GM12878 (cell line): ENCODE measurements at regions not wholly inside any gene's neighbourhood (a gene's known extent, or its start where the extent isn't known, plus 50 kb on each side); places are given as distances from the start of the nearest gene placed in this dataset.

Experiments
- ATAC-seq: fragments of 200-7000 bp; cut with Tn5 transposase; 3 replicates; pipeline ENCODE4 v1.9.1; 2020; ENCODE audit warnings: mild to moderate bottlenecking, moderate library complexity
- BruUV-seq: library from RNA; stranded (reverse); fragments of 400-500 nt; replicated peaks from 2 replicates; lab custom pipeline; 2021; lab: Mats Ljungman, UMichigan
- CTCF ChIA-PET: fragments of 300-600 bp; sonication (Branson Sonifier 250); formaldehyde crosslinking; extraction: SDS; loops from one replicate; lab custom pipeline; 2021; ENCODE audit warnings: inconsistent platforms; lab: Yijun Ruan, JAX
- POLR2A ChIA-PET: fragments of 350-600 bp; formaldehyde crosslinking; extraction: SDS; loops from one replicate; lab custom pipeline; 2021; ENCODE audit warnings: inconsistent platforms; lab: Charles Lee
- RAD21 ChIA-PET: fragments of 300-600 bp; sonication (Branson Sonifier 250); formaldehyde crosslinking; loops from one replicate; lab custom pipeline; 2023; ENCODE audit warnings: antibody characterized with exemption; ENCODE audit not compliant: unreplicated experiment; lab: Charles Lee
- SMC1A ChIA-PET: fragments of 300-600 bp; sonication (Branson Sonifier 250); formaldehyde crosslinking; loops from one replicate; lab custom pipeline; 2023; ENCODE audit not compliant: unreplicated experiment, uncharacterized antibody; lab: Charles Lee
- DNase-seq: peaks from one replicate; pipeline ENCODE4 v3.0.0-alpha.2; 2011; ENCODE audit warnings: low read depth, low spot score
- FAIRE-seq: peaks from 3 replicates; lab custom pipeline; 2011; peaks lifted over from hg19 to GRCh38; lab: Jason Lieb, UNC
- H2AFZ ChIP-seq: 2 replicates; pipeline ENCODE4 v1.6.0; 2011; ENCODE audit warnings: low read depth, low read length, control low read depth; ENCODE audit not compliant: control insufficient read depth
- H3K27ac ChIP-seq: 2 replicates; pipeline ENCODE4 v1.5.1; 2011; ENCODE audit warnings: control low read depth; ENCODE audit not compliant: control insufficient read depth, insufficient read depth
- H3K27me3 ChIP-seq, 2 experiments: replicated peaks in 1 of 2; 2 replicates each; pipeline versions ENCODE4 v1.6.0 to v1.6.1; 2011; ENCODE audit warnings: low read length in 1 of 2; ENCODE audit not compliant: control insufficient read depth in 2 of 2, insufficient read depth in 2 of 2
- H3K36me3 ChIP-seq, 2 experiments: 2 replicates each; pipeline ENCODE4 v1.5.1; 2011; ENCODE audit warnings: low read length in 1 of 2; ENCODE audit not compliant: control insufficient read depth in 2 of 2, insufficient read depth in 2 of 2
- H3K4me1 ChIP-seq: 2 replicates; pipeline ENCODE4 v1.6.1; 2011; ENCODE audit warnings: mild to moderate bottlenecking, low read length, moderate library complexity, mixed read lengths; ENCODE audit not compliant: control insufficient read depth, insufficient read depth
- H3K4me2 ChIP-seq: 2 replicates; pipeline ENCODE4 v1.6.0; 2011; ENCODE audit warnings: control low read depth; ENCODE audit not compliant: control insufficient read depth, insufficient read depth
- H3K4me3 ChIP-seq: fragments of 200-600 bp; sonication (generic); 2 replicates; pipeline ENCODE4 v1.5.1; 2016
- H3K79me2 ChIP-seq: 2 replicates; pipeline ENCODE4 v1.6.0; 2011; ENCODE audit warnings: low read length; ENCODE audit not compliant: control insufficient read depth, insufficient read depth
- H3K9ac ChIP-seq: 2 replicates; pipeline ENCODE4 v1.8.0; 2011; ENCODE audit warnings: low read length, control low read depth, mixed read lengths; ENCODE audit not compliant: control insufficient read depth, insufficient read depth
- H3K9me3 ChIP-seq: replicated peaks from 3 replicates; pipeline ENCODE4 v1.5.1; 2011; ENCODE audit warnings: mild to moderate bottlenecking, low read length; ENCODE audit not compliant: control insufficient read depth, insufficient read depth
- H4K20me1 ChIP-seq: 2 replicates; pipeline ENCODE4 v1.6.0; 2011; ENCODE audit not compliant: control insufficient read depth, insufficient read depth
- ATF7 ChIP-seq: fragments of 450-650 bp; IDR thresholded peaks from 2 replicates; pipeline ENCODE4 v1.6.1; 2016; ENCODE audit warnings: low read depth, mild to moderate bottlenecking
- CHD4 ChIP-seq: fragments of 200-600 bp; sonication (generic); IDR thresholded peaks from 2 replicates; pipeline ENCODE4 v1.6.1; 2016; ENCODE audit warnings: mild to moderate bottlenecking
- EGR1 ChIP-seq, 2 experiments: IDR thresholded peaks; 1 replicate in 1 of 2; 2 replicates in 1 of 2; pipeline ENCODE4 v1.6.1; 2011 to 2012; ENCODE audit warnings: low read depth in 2 of 2, low read length in 2 of 2, borderline replicate concordance in 1 of 2, mild to moderate bottlenecking in 1 of 2, moderate library complexity in 1 of 2
- FOXK2 ChIP-seq: fragments of 450-650 bp; IDR thresholded peaks from 2 replicates; pipeline ENCODE4 v1.6.1; 2017; ENCODE audit warnings: mild to moderate bottlenecking, moderate library complexity
- KDM1A ChIP-seq: fragments of 200-600 bp; sonication (generic); IDR thresholded peaks from 2 replicates; pipeline ENCODE4 v1.6.1; 2016; ENCODE audit warnings: borderline replicate concordance
- KLF5 ChIP-seq: fragments of 450-650 bp; IDR thresholded peaks from 2 replicates; pipeline ENCODE4 v1.6.1; 2014; ENCODE audit warnings: mild to moderate bottlenecking; ENCODE audit not compliant: partially characterized antibody
- MTA2 ChIP-seq: fragments of 450-650 bp; IDR thresholded peaks from 2 replicates; pipeline ENCODE4 v1.6.1; 2016; ENCODE audit warnings: low read depth, mild to moderate bottlenecking, moderate library complexity
- NBN ChIP-seq: fragments of 450-650 bp; IDR thresholded peaks from 2 replicates; pipeline ENCODE4 v1.6.1; 2016
- RAD21 ChIP-seq: IDR thresholded peaks from 2 replicates; pipeline ENCODE4 v1.6.1; 2011; ENCODE audit warnings: mild to moderate bottlenecking, low read depth, low read length, moderate library complexity; ENCODE audit not compliant: insufficient read depth
- RELA ChIP-seq: fragments of 450-650 bp; IDR thresholded peaks from 2 replicates; pipeline ENCODE4 v1.8.0; 2014; ENCODE audit warnings: borderline replicate concordance; ENCODE audit not compliant: partially characterized antibody
- RFX5 ChIP-seq: IDR thresholded peaks from 2 replicates; pipeline ENCODE4 v1.6.1; 2011; ENCODE audit warnings: low read depth, low read length, improper control_type of control experiment
- RUNX3 ChIP-seq: IDR thresholded peaks from 2 replicates; pipeline ENCODE4 v1.6.1; 2012; ENCODE audit warnings: low read length, inconsistent platforms
- SMAD5 ChIP-seq: IDR thresholded peaks from 2 replicates; pipeline ENCODE4 v1.6.1; 2016; ENCODE audit warnings: antibody characterized with exemption, low read depth
- SREBF2 ChIP-seq: IDR thresholded peaks from 2 replicates; pipeline ENCODE4 v1.6.1; 2012; ENCODE audit warnings: mild to moderate bottlenecking, low read length
- SUPT20H ChIP-seq: IDR thresholded peaks from 2 replicates; pipeline ENCODE4 v1.6.1; 2011; ENCODE audit warnings: low read depth, mild to moderate bottlenecking, low read length, moderate library complexity, borderline replicate concordance; ENCODE audit not compliant: control insufficient read depth
- ZNF274 ChIP-seq: IDR thresholded peaks from one replicate; pipeline ENCODE4 v1.8.0; 2011; ENCODE audit not compliant: insufficient read length, insufficient read depth
- WGBS: methylation state at CpG from one replicate; pipeline ENCODE4 v1.1.6; 2016; ENCODE audit warnings: low lambda C conversion rate; ENCODE audit not compliant: insufficient replicate concordance, insufficient coverage; ENCODE audit errors: missing lambda C conversion rate; 5-methylcytosine and 5-hydroxymethylcytosine counted together
- in situ Hi-C: fragments of 300-500 bp; cut with MboI; formaldehyde crosslinking; loops from 9 replicates; pipeline ENCODE4 v1.14.3; 2018; ENCODE audit warnings: mixed read lengths
- intact Hi-C: fragments of 100-400 bp; cut with micrococcal nuclease; formaldehyde crosslinking; loops from one replicate; pipeline ENCODE4 v1.14.2; 2022; ENCODE audit not compliant: unreplicated experiment
- TF ChIP-seq, protein P1 (sequence below): fragments of 150-350 bp; IDR thresholded peaks from 2 replicates; pipeline ENCODE4 v1.6.1; 2016; ENCODE audit warnings: low read depth, low read length
- TF ChIP-seq, protein P2 (sequence below), 3 experiments: IDR thresholded peaks in 2 of 3; conservative IDR thresholded peaks in 1 of 3; 2 replicates each; pipeline ENCODE4 v1.5.1; 2011; ENCODE audit warnings: low read depth in 3 of 3, low read length in 3 of 3, mild to moderate bottlenecking in 3 of 3, control low read depth in 2 of 3, moderate library complexity in 2 of 3, inconsistent platforms in 1 of 3, mixed read lengths in 1 of 3; ENCODE audit not compliant: control insufficient read depth in 2 of 3, insufficient read depth in 1 of 3; ENCODE audit errors: extremely low read depth in 1 of 3

DNA sequence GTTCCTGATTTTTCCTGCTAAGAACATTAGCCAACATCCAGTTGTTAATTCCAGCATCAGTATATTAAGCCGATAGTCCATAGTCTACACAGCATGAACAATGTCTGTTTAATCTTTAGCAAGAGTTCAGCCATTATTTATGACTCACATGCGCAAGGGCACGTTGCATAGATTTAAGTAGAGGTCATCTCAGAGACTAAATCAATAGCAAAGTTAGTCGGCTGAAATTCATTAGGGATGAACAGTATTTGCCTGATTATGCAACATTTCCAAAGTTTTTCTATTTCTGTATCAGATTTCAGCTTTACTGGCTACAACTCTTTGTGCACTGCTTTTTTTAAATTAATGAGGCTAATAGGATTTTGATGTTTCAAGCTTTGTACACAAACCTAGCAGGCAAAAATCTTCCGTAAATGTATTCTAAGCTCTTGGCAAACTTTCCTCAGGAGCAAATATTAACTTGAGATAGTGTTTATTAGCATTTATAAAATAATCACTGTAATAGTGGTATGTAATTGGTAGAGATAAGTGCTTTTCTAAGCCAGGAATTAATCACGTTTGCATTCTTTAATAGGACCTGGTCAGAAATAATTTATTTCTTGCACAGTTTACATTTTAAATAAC lies 578.7 kb upstream of the ID2 start:
- FAIRE-seq = no peak
- Histone ChIP-seq H3K27ac (no peak overlapping the region), H3K9ac (no peak overlapping the region), H3K9me3 (no peaks in the 10 kb centered on the region; the same call in 2 of the 3 replicates), H3K4me2 (no peak overlapping the region), H3K36me3 (no peaks in the 10 kb centered on the region), H4K20me1 (no peaks in the 10 kb centered on the region), H3K79me2 (no peaks in the 10 kb centered on the region), H3K4me3 (no peak overlapping the region), H2AFZ (no peak overlapping the region), H3K27me3 (no peaks in the 10 kb centered on the region; a peak in 1 of 4 replicates), H3K4me1 (no peaks in the 10 kb centered on the region)
- ATAC-seq = no peak
- WGBS = 41% methylated on average over 6 of the region's 6 CpGs
- intact Hi-C loops (no loop called here), in situ Hi-C loops (no loop called here)
- TF ChIP-seq SMAD5 = no peak
- TF ChIP-seq CHD4 = no peak
- TF ChIP-seq, protein P1, sequence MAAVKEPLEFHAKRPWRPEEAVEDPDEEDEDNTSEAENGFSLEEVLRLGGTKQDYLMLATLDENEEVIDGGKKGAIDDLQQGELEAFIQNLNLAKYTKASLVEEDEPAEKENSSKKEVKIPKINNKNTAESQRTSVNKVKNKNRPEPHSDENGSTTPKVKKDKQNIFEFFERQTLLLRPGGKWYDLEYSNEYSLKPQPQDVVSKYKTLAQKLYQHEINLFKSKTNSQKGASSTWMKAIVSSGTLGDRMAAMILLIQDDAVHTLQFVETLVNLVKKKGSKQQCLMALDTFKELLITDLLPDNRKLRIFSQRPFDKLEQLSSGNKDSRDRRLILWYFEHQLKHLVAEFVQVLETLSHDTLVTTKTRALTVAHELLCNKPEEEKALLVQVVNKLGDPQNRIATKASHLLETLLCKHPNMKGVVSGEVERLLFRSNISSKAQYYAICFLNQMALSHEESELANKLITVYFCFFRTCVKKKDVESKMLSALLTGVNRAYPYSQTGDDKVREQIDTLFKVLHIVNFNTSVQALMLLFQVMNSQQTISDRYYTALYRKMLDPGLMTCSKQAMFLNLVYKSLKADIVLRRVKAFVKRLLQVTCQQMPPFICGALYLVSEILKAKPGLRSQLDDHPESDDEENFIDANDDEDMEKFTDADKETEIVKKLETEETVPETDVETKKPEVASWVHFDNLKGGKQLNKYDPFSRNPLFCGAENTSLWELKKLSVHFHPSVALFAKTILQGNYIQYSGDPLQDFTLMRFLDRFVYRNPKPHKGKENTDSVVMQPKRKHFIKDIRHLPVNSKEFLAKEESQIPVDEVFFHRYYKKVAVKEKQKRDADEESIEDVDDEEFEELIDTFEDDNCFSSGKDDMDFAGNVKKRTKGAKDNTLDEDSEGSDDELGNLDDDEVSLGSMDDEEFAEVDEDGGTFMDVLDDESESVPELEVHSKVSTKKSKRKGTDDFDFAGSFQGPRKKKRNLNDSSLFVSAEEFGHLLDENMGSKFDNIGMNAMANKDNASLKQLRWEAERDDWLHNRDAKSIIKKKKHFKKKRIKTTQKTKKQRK = no peak
- no peak for TF ChIP-seq SREBF2
- TF ChIP-seq RFX5 = no peak
- TF ChIP-seq, protein P2, sequence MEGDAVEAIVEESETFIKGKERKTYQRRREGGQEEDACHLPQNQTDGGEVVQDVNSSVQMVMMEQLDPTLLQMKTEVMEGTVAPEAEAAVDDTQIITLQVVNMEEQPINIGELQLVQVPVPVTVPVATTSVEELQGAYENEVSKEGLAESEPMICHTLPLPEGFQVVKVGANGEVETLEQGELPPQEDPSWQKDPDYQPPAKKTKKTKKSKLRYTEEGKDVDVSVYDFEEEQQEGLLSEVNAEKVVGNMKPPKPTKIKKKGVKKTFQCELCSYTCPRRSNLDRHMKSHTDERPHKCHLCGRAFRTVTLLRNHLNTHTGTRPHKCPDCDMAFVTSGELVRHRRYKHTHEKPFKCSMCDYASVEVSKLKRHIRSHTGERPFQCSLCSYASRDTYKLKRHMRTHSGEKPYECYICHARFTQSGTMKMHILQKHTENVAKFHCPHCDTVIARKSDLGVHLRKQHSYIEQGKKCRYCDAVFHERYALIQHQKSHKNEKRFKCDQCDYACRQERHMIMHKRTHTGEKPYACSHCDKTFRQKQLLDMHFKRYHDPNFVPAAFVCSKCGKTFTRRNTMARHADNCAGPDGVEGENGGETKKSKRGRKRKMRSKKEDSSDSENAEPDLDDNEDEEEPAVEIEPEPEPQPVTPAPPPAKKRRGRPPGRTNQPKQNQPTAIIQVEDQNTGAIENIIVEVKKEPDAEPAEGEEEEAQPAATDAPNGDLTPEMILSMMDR (IDR thresholded peaks at IDR 0.05 in 2 of 3, conservative IDR thresholded peaks at IDR 0.05 in 1 of 3; ENCODE audit: control insufficient read depth in 2 of 3, extremely low read depth in 1 of 3, insufficient read depth in 1 of 3, low read depth in 3 of 3, low read length in 3 of 3) = no peak
- TF ChIP-seq MTA2 = no peak
- TF ChIP-seq RAD21 = no peak
- no peak for TF ChIP-seq KLF5
- TF ChIP-seq FOXK2 = no peak
- no peak for TF ChIP-seq SUPT20H
- no peak for TF ChIP-seq NBN
- TF ChIP-seq ZNF274 = no peak
- no peak for TF ChIP-seq ATF7
- TF ChIP-seq EGR1 (IDR thresholded peaks at IDR 0.05; ENCODE audit: borderline replicate concordance in 1 of 2, low read depth in 2 of 2, low read length in 2 of 2) = no peak
- no peak for TF ChIP-seq KDM1A
- TF ChIP-seq RELA = no peak
- TF ChIP-seq RUNX3 = no peak
- SMC1A ChIA-PET = interaction anchor here (0.7 to 1.2 kb wide), 2 partner anchors 13 to 14 kb away, joined by 3 read pairs; no protein-coding TSS in a partner anchor
- no TSS peak for BruUV-seq
- POLR2A ChIA-PET = no interaction called here
- DNase-seq = no peak
- CTCF ChIA-PET = no interaction called here
- RAD21 ChIA-PET = no interaction called here
